Naive thymus-derived CD4-positive, alpha-beta T cell (primary cell): ENCODE measurements at regions not wholly inside any gene's neighbourhood (a gene's known extent, or its start where the extent isn't known, plus 50 kb on each side); places are given as distances from the start of the nearest gene placed in this dataset.

Experiments used
- ATAC-seq: fragments of 150-1000 bp; cut with Tn5 transposase; 2 replicates; pipeline ENCODE4 v1.10.0; 2021; ENCODE audit warnings: mild to moderate bottlenecking, moderate library complexity
- CTCF ChIA-PET: fragments of 350-600 bp; sonication (Branson Sonifier 250); formaldehyde crosslinking; loops from one replicate; lab custom pipeline; 2021; ENCODE audit warnings: antibody characterized with exemption; lab: Charles Lee
- POLR2A ChIA-PET: fragments of 350-600 bp; sonication (Branson Sonifier 250); formaldehyde crosslinking; loops from one replicate; lab custom pipeline; 2021; ENCODE audit warnings: antibody characterized with exemption, inconsistent platforms; lab: Charles Lee
- DNase-seq, 9 donors: peaks; one replicate each; pipeline versions ENCODE4 v3.0.0 to v3.0.0-alpha.2; 2020 to 2022; ENCODE audit warnings: mixed read lengths in 1 of 9
- H3K27ac ChIP-seq: one replicate; pipeline ENCODE4 v1.7.0; 2013; ENCODE audit warnings: mild to moderate bottlenecking, low read depth, low read length, moderate library complexity
- H3K27me3 ChIP-seq, 2 donors: one replicate each; pipeline ENCODE4 v1.7.0; 2013; ENCODE audit warnings: low read length in 2 of 2, mild to moderate bottlenecking in 2 of 2, moderate library complexity in 2 of 2; ENCODE audit not compliant: control insufficient read depth in 2 of 2, insufficient read depth in 2 of 2
- H3K36me3 ChIP-seq, 3 experiments: 1 replicate in 2 of 3; 2 replicates in 1 of 3; pipeline ENCODE4 v1.7.0; 2013; ENCODE audit warnings: low read length in 3 of 3, mild to moderate bottlenecking in 3 of 3, moderate library complexity in 1 of 3; ENCODE audit not compliant: insufficient read depth in 3 of 3, control insufficient read depth in 2 of 3
- H3K4me1 ChIP-seq, 2 donors: one replicate each; pipeline ENCODE4 v1.7.0; 2013; ENCODE audit warnings: low read length in 2 of 2, mild to moderate bottlenecking in 2 of 2, moderate library complexity in 1 of 2; ENCODE audit not compliant: control insufficient read depth in 2 of 2, insufficient read depth in 2 of 2
- H3K4me3 ChIP-seq: 2 replicates; pipeline ENCODE4 v1.7.0; 2013; ENCODE audit warnings: mild to moderate bottlenecking, low read length
- H3K9me3 ChIP-seq, 3 experiments: 1 replicate in 2 of 3; 2 replicates in 1 of 3; pipeline ENCODE4 v1.7.0; 2013; ENCODE audit warnings: low read length in 3 of 3; ENCODE audit not compliant: control insufficient read depth in 2 of 3
- H3K27ac Mint-ChIP-seq, 9 donors: one replicate each; pipeline ENCODE4 v1.8.0; 2020 to 2022; ENCODE audit warnings: mixed read lengths in 9 of 9, mild to moderate bottlenecking in 8 of 9, moderate library complexity in 5 of 9, inconsistent platforms in 2 of 9
- H3K27me3 Mint-ChIP-seq, 5 donors: one replicate each; pipeline ENCODE4 v1.8.0; 2021 to 2022; ENCODE audit warnings: mixed read lengths in 5 of 5, mild to moderate bottlenecking in 1 of 5
- H3K36me3 Mint-ChIP-seq, 5 donors: one replicate each; pipeline ENCODE4 v1.8.0; 2020 to 2022; ENCODE audit warnings: mixed read lengths in 5 of 5, mild to moderate bottlenecking in 3 of 5, inconsistent platforms in 1 of 5
- H3K4me1 Mint-ChIP-seq, 7 donors: one replicate each; pipeline ENCODE4 v1.8.0; 2020 to 2022; ENCODE audit warnings: mixed read lengths in 7 of 7, mild to moderate bottlenecking in 3 of 7, inconsistent platforms in 1 of 7
- H3K4me3 Mint-ChIP-seq, 10 donors: one replicate each; pipeline ENCODE4 v1.8.0; 2020 to 2022; ENCODE audit warnings: mild to moderate bottlenecking in 10 of 10, mixed read lengths in 10 of 10, moderate library complexity in 6 of 10, inconsistent platforms in 2 of 10
- H3K9me3 Mint-ChIP-seq, 11 donors: one replicate each; pipeline ENCODE4 v1.8.0; 2020 to 2022; ENCODE audit warnings: mixed read lengths in 11 of 11, mild to moderate bottlenecking in 4 of 11, inconsistent platforms in 1 of 11, moderate library complexity in 1 of 11
- intact Hi-C, 2 donors: fragments of 100-400 bp; cut with micrococcal nuclease; formaldehyde crosslinking; loops; one replicate each; pipeline ENCODE4 v1.15.1; 2023

- ATAC-seq, result no peak
- Histone ChIP-seq H3K4me1 (no peaks in the 10 kb centered on the region), H3K9me3 (no peaks in the 10 kb centered on the region), H3K4me3 (no peak overlapping the region), H3K27me3 (no peaks in the 10 kb centered on the region), H3K27ac (no peak overlapping the region), H3K36me3 (no peaks in the 10 kb centered on the region)
- H3K36me3 Mint-ChIP-seq, result peaks cover 0 to 3% (median 0%) of the 10 kb centered on the region in 5 donors
- intact Hi-C loops, result no loop called here
- POLR2A ChIA-PET, result no interaction called here
- no peak for DNase-seq
- H3K27me3 Mint-ChIP-seq, result peaks cover 0 to 27% (median 11%) of the 10 kb centered on the region in 5 donors
- H3K9me3 Mint-ChIP-seq, result no peaks in the 10 kb centered on the region
- CTCF ChIA-PET, result no interaction called here
- H3K27ac Mint-ChIP-seq, result no peak overlapping the region
- H3K4me3 Mint-ChIP-seq, result no peak overlapping the region
- peaks cover 0 to 13% (median 4%) of the 10 kb centered on the region in 7 donors for H3K4me1 Mint-ChIP-seq
Observed at GRCh38 chr17:51508048-51508447, 247.7 kb downstream of the UTP18 start.

- no peak overlapping the region for H3K27ac ChIP-seq
- Mint-ChIP-seq H3K4me1 (peaks cover 0 to 13% (median 4%) of the 10 kb centered on the region in 7 donors), H3K36me3 (no peaks in the 10 kb centered on the region), H3K9me3 (peaks cover 0 to 2% (median 0%) of the 10 kb centered on the region in 11 donors), H3K27ac (no peak overlapping the region), H3K27me3 (peaks cover 0 to 6% (median 5%) of the 10 kb centered on the region in 5 donors), H3K4me3 (no peak overlapping the region)
- H3K9me3 ChIP-seq, result no peaks in the 10 kb centered on the region
- no peaks in the 10 kb centered on the region for H3K36me3 ChIP-seq
- no peaks in the 10 kb centered on the region for H3K4me1 ChIP-seq
- CTCF ChIA-PET, result no interaction called here
- DNase-seq (no peak), ATAC-seq (no peak)
- POLR2A ChIA-PET, result no interaction called here
- intact Hi-C loops, result no loop called here
- H3K27me3 ChIP-seq, result no peaks in the 10 kb centered on the region
- H3K4me3 ChIP-seq, result no peak overlapping the region
Observed at GRCh38 chr17:51510940-51511339, 250.6 kb downstream of the UTP18 start.

GRCh38 chr17:51512220-51512907 is 252.0 kb downstream of the UTP18 start:
- ChIA-PET POLR2A (no interaction called here), CTCF (no interaction called here)
- H3K4me3 Mint-ChIP-seq, result no peak overlapping the region
- no peak overlapping the region for H3K27ac ChIP-seq
- H3K9me3 ChIP-seq, result no peaks in the 10 kb centered on the region
- intact Hi-C loops, result no loop called here
- H3K9me3 Mint-ChIP-seq, result peaks cover 0 to 3% (median 0%) of the 10 kb centered on the region in 11 donors
- H3K4me3 ChIP-seq, result no peak overlapping the region
- peaks cover 0 to 13% (median 4%) of the 10 kb centered on the region in 7 donors for H3K4me1 Mint-ChIP-seq
- DNase-seq, result no peak
- H3K27me3 Mint-ChIP-seq, result peaks cover 0 to 9% (median 0%) of the 10 kb centered on the region in 5 donors
- no peaks in the 10 kb centered on the region for H3K36me3 ChIP-seq
- H3K36me3 Mint-ChIP-seq, result no peaks in the 10 kb centered on the region
- H3K4me1 ChIP-seq, result no peaks in the 10 kb centered on the region
- H3K27me3 ChIP-seq, result no peaks in the 10 kb centered on the region
- peak overlapping the region in 1 of 9 donors; percentile 9 for H3K27ac Mint-ChIP-seq
- ATAC-seq, result no peak

GRCh38 chr17:51516924-51517323 is 256.6 kb downstream of the UTP18 start:
- Mint-ChIP-seq H3K27me3 (peaks cover 0 to 10% (median 0%) of the 10 kb centered on the region in 5 donors), H3K4me3 (no peak overlapping the region), H3K4me1 (peaks cover 0 to 9% (median 3%) of the 10 kb centered on the region in 7 donors), H3K9me3 (peaks cover 0 to 3% (median 0%) of the 10 kb centered on the region in 11 donors), H3K27ac (no peak overlapping the region), H3K36me3 (no peaks in the 10 kb centered on the region)
- Histone ChIP-seq H3K4me3 (no peak overlapping the region), H3K27ac (no peak overlapping the region), H3K36me3 (no peaks in the 10 kb centered on the region), H3K27me3 (no peaks in the 10 kb centered on the region), H3K9me3 (no peaks in the 10 kb centered on the region), H3K4me1 (no peaks in the 10 kb centered on the region)
- ChIA-PET CTCF (interaction anchor here (0.7 kb wide), 1 partner anchor 39 kb away, joined by 3 read pairs; no protein-coding TSS in a partner anchor), POLR2A (no interaction called here)
- DNase-seq, result no peak
- no peak for ATAC-seq
- intact Hi-C loops, result no loop called here

- Histone ChIP-seq H3K27me3 (no peaks in the 10 kb centered on the region), H3K36me3 (no peaks in the 10 kb centered on the region), H3K27ac (no peak overlapping the region), H3K4me3 (no peak overlapping the region), H3K9me3 (no peaks in the 10 kb centered on the region), H3K4me1 (no peaks in the 10 kb centered on the region)
- Mint-ChIP-seq H3K9me3 (peaks cover 0 to 12% (median 5%) of the 10 kb centered on the region in 11 donors), H3K27me3 (peaks cover 0 to 20% (median 14%) of the 10 kb centered on the region in 5 donors), H3K4me3 (no peak overlapping the region), H3K4me1 (no peaks in the 10 kb centered on the region), H3K27ac (no peak overlapping the region), H3K36me3 (peaks cover 0 to 5% (median 0%) of the 10 kb centered on the region in 5 donors)
- intact Hi-C loops, result no loop called here
- ChIA-PET CTCF (no interaction called here), POLR2A (no interaction called here)
- ATAC-seq, result no peak
- no peak for DNase-seq
Observed at GRCh38 chr17:51524524-51524923, 264.2 kb downstream of the UTP18 start.

GRCh38 chr17:51526507-51526906 is 266.2 kb downstream of the UTP18 start:
- ATAC-seq, result no peak
- H3K36me3 ChIP-seq, result no peaks in the 10 kb centered on the region
- H3K4me1 ChIP-seq, result no peaks in the 10 kb centered on the region
- H3K9me3 ChIP-seq, result no peaks in the 10 kb centered on the region
- Mint-ChIP-seq H3K4me3 (no peak overlapping the region), H3K27ac (no peak overlapping the region), H3K4me1 (no peaks in the 10 kb centered on the region), H3K9me3 (peaks cover 0 to 12% (median 5%) of the 10 kb centered on the region in 11 donors), H3K27me3 (peaks cover 0 to 20% (median 14%) of the 10 kb centered on the region in 5 donors), H3K36me3 (peaks cover 0 to 5% (median 0%) of the 10 kb centered on the region in 5 donors)
- H3K27me3 ChIP-seq, result no peaks in the 10 kb centered on the region
- no peak for DNase-seq
- H3K27ac ChIP-seq, result no peak overlapping the region
- intact Hi-C loops, result no loop called here
- ChIA-PET POLR2A (no interaction called here), CTCF (interaction anchor here (1.2 kb wide), 1 partner anchor 11 kb away, joined by 3 read pairs; no protein-coding TSS in a partner anchor)
- no peak overlapping the region for H3K4me3 ChIP-seq
